Lower leg skin (tissue), 3 donors: ENCODE measurements at regions not wholly inside any gene's neighbourhood (a gene's known extent, or its start where the extent isn't known, plus 50 kb on each side); places are given as distances from the start of the nearest gene placed in this dataset.

ENCODE experiments used
- CTCF ChIP-seq, 3 donors: fragments of 450-650 bp; IDR thresholded peaks; one replicate each; pipeline ENCODE4 v1.5.1; 2016; ENCODE audit warnings: antibody characterized with exemption in 3 of 3, mild to moderate bottlenecking in 3 of 3, moderate library complexity in 2 of 3
- POLR2A ChIP-seq, 2 donors: fragments of 450-650 bp; IDR thresholded peaks; one replicate each; pipeline ENCODE4 v1.6.1; 2016 to 2017; ENCODE audit warnings: antibody characterized with exemption in 2 of 2, mild to moderate bottlenecking in 1 of 2, moderate library complexity in 1 of 2

GRCh38 chr14:96956464-96957239 is 159.5 kb downstream of the VRK1 start:
- TF ChIP-seq CTCF (IDR thresholded peaks at IDR 0.05) (no peak), POLR2A (IDR thresholded peaks at IDR 0.05) (no peak)
